Transverse colon (tissue), 4 donors: ENCODE measurements at regions not wholly inside any gene's neighbourhood (a gene's known extent, or its start where the extent isn't known, plus 50 kb on each side); places are given as distances from the start of the nearest gene placed in this dataset.

Experiments
- POLR2A ChIP-seq: fragments of 450-650 bp; IDR thresholded peaks from one replicate; pipeline ENCODE4 v1.6.1; 2016; ENCODE audit warnings: antibody characterized with exemption, mild to moderate bottlenecking, moderate library complexity
- POLR2AphosphoS5 ChIP-seq, 3 donors: sonication (generic); formaldehyde crosslinking; IDR thresholded peaks; one replicate each; pipeline ENCODE4 v1.6.1; 2016; ENCODE audit warnings: antibody characterized with exemption in 3 of 3
- TF ChIP-seq, protein P1 (sequence below), 5 experiments: fragments of 200-600 bp in 3 of 5; fragments of 450-650 bp in 2 of 5; sonication (generic) in 3 of 5; IDR thresholded peaks; 1 replicate in 2 of 5; 2 replicates in 3 of 5; pipeline ENCODE4 v1.5.1; 2016 to 2017; ENCODE audit warnings: antibody characterized with exemption in 5 of 5, inconsistent platforms in 3 of 5, mild to moderate bottlenecking in 2 of 5, moderate library complexity in 1 of 5

DNA sequence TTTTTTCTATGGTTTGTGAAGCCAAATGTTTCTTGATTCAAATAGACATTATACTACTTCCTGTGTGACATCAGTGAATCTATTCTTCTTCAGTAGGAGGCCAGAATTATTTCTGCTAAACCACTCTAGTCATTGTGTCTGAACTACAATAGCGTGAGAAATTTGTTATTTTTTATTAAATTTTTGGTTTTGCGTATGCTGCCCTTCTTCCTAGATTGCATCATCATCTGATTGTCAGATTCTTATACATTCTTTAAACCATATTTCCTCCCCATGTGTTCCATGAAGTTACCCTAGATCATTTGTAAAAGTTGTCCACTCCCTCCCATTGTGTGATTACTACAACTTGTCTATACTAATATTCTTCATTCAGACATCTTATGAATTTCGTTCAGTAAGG lies 187.8 kb upstream of the SPRY2 start:
- TF ChIP-seq, protein P1, sequence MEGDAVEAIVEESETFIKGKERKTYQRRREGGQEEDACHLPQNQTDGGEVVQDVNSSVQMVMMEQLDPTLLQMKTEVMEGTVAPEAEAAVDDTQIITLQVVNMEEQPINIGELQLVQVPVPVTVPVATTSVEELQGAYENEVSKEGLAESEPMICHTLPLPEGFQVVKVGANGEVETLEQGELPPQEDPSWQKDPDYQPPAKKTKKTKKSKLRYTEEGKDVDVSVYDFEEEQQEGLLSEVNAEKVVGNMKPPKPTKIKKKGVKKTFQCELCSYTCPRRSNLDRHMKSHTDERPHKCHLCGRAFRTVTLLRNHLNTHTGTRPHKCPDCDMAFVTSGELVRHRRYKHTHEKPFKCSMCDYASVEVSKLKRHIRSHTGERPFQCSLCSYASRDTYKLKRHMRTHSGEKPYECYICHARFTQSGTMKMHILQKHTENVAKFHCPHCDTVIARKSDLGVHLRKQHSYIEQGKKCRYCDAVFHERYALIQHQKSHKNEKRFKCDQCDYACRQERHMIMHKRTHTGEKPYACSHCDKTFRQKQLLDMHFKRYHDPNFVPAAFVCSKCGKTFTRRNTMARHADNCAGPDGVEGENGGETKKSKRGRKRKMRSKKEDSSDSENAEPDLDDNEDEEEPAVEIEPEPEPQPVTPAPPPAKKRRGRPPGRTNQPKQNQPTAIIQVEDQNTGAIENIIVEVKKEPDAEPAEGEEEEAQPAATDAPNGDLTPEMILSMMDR (IDR thresholded peaks at IDR 0.05) = no peak
- no peak for TF ChIP-seq POLR2A
- TF ChIP-seq POLR2AphosphoS5 (IDR thresholded peaks at IDR 0.05) = no peak
